Esophagus squamous epithelium (tissue), 4 donors: ENCODE measurements at regions not wholly inside any gene's neighbourhood (a gene's known extent, or its start where the extent isn't known, plus 50 kb on each side); places are given as distances from the start of the nearest gene placed in this dataset.

Source experiments
- CTCF ChIP-seq, 6 experiments: fragments of 450-650 bp in 4 of 6; fragments of 200-600 bp in 2 of 6; sonication (generic) in 2 of 6; IDR thresholded peaks; one replicate each; pipeline ENCODE4 v1.5.1; 2016 to 2019; ENCODE audit warnings: antibody characterized with exemption in 6 of 6, mild to moderate bottlenecking in 4 of 6, moderate library complexity in 4 of 6
- POLR2A ChIP-seq, 4 donors: fragments of 450-650 bp; IDR thresholded peaks; one replicate each; pipeline ENCODE4 v1.6.1; 2017; ENCODE audit warnings: antibody characterized with exemption in 4 of 4, mild to moderate bottlenecking in 4 of 4, moderate library complexity in 3 of 4

GRCh38 chr11:134821422-134821821 lies 409.4 kb upstream of the B3GAT1 start:
- TF ChIP-seq CTCF (IDR thresholded peaks at IDR 0.05) (no peak), POLR2A (IDR thresholded peaks at IDR 0.05) (no peak)
